Gastrocnemius medialis (tissue), 4 donors: ENCODE measurements at regions not wholly inside any gene's neighbourhood (a gene's known extent, or its start where the extent isn't known, plus 50 kb on each side); places are given as distances from the start of the nearest gene placed in this dataset.

Source experiments
- POLR2A ChIP-seq, 2 donors: fragments of 450-650 bp; IDR thresholded peaks; one replicate each; pipeline ENCODE4 v1.6.1; 2017; ENCODE audit warnings: antibody characterized with exemption in 2 of 2, mild to moderate bottlenecking in 2 of 2, moderate library complexity in 2 of 2
- TF ChIP-seq, protein P1 (sequence below), 5 experiments: fragments of 450-650 bp in 3 of 5; fragments of 200-600 bp in 2 of 5; sonication (generic) in 2 of 5; IDR thresholded peaks in 4 of 5; conservative IDR thresholded peaks in 1 of 5; 1 replicate in 4 of 5; 2 replicates in 1 of 5; pipeline ENCODE4 v1.5.1; 2016 to 2019; ENCODE audit warnings: antibody characterized with exemption in 5 of 5, mild to moderate bottlenecking in 3 of 5, moderate library complexity in 3 of 5

DNA sequence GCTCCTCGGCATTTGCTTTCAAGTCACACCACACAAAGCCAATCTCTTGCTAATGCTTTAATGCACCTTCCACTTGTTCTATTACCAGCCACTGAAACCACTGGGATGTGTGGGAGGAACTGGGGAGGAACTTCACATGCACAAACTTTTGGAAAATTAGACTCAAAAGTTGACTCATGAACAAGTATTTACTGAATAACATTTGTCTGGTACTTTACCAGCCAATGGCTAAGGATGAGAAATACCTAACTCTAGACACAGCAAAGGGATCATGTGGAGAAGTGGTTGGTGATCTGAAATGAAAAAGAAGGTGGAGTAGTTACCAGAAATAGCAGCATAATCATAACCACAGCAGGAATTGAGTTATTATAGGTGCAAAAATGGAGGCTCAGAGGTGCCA lies 554.0 kb upstream of the NOX3 start:
- TF ChIP-seq, protein P1, sequence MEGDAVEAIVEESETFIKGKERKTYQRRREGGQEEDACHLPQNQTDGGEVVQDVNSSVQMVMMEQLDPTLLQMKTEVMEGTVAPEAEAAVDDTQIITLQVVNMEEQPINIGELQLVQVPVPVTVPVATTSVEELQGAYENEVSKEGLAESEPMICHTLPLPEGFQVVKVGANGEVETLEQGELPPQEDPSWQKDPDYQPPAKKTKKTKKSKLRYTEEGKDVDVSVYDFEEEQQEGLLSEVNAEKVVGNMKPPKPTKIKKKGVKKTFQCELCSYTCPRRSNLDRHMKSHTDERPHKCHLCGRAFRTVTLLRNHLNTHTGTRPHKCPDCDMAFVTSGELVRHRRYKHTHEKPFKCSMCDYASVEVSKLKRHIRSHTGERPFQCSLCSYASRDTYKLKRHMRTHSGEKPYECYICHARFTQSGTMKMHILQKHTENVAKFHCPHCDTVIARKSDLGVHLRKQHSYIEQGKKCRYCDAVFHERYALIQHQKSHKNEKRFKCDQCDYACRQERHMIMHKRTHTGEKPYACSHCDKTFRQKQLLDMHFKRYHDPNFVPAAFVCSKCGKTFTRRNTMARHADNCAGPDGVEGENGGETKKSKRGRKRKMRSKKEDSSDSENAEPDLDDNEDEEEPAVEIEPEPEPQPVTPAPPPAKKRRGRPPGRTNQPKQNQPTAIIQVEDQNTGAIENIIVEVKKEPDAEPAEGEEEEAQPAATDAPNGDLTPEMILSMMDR (IDR thresholded peaks at IDR 0.05 in 4 of 5, conservative IDR thresholded peaks at IDR 0.05 in 1 of 5): no peak
- TF ChIP-seq POLR2A (IDR thresholded peaks at IDR 0.05): no peak
